Lower lobe of right lung (tissue), 2 donors: ENCODE measurements at regions not wholly inside any gene's neighbourhood (a gene's known extent, or its start where the extent isn't known, plus 50 kb on each side); places are given as distances from the start of the nearest gene placed in this dataset.

Source experiments
- ATAC-seq, 2 donors: fragments of 200-7000 bp; cut with Tn5 transposase; one replicate each; pipeline ENCODE4 v1.9.1; 2020 to 2022; ENCODE audit warnings: mild to moderate bottlenecking in 2 of 2, moderate library complexity in 2 of 2
- DNase-seq: peaks from one replicate; pipeline ENCODE4 v3.0.0-alpha.2; 2020
- H3K27ac ChIP-seq: fragments of 200-600 bp; one replicate; pipeline ENCODE4 v1.8.0; 2022
- H3K27me3 ChIP-seq: fragments of 200-600 bp; one replicate; pipeline ENCODE4 v1.8.0; 2022; ENCODE audit warnings: low read depth
- H3K36me3 ChIP-seq: fragments of 200-600 bp; one replicate; pipeline ENCODE4 v1.8.0; 2022; ENCODE audit warnings: mild to moderate bottlenecking
- H3K4me1 ChIP-seq: fragments of 200-600 bp; one replicate; pipeline ENCODE4 v1.8.0; 2022
- H3K4me3 ChIP-seq: fragments of 200-600 bp; one replicate; pipeline ENCODE4 v1.8.0; 2022; ENCODE audit warnings: mild to moderate bottlenecking
- H3K9me3 ChIP-seq: fragments of 200-600 bp; one replicate; pipeline ENCODE4 v1.8.0; 2022
- CTCF ChIP-seq: fragments of 200-600 bp; IDR thresholded peaks from one replicate; pipeline ENCODE4 v1.8.0; 2022; ENCODE audit warnings: antibody characterized with exemption, mild to moderate bottlenecking
- intact Hi-C: fragments of 100-400 bp; cut with DNase I; formaldehyde crosslinking; loops from one replicate; pipeline ENCODE4 v1.11.0; 2022
- donor health status: DM: no; HTN: yes; CAD: no; lungs with severe emphysema.

- Histone ChIP-seq H3K4me1 (peaks cover 16% of the 10 kb centered on the region), H3K27ac (no peak overlapping the region), H3K4me3 (no peak overlapping the region), H3K36me3 (no peaks in the 10 kb centered on the region), H3K9me3 (no peaks in the 10 kb centered on the region), H3K27me3 (peaks cover 5% of the 10 kb centered on the region)
- DNase-seq, result no peak
- no peak for TF ChIP-seq CTCF
- peak in 1 of 2 donors; percentile 43 for ATAC-seq
- intact Hi-C loops, result no loop called here
Measured at GRCh38 chr12:13443498-13443897, 247.0 kb downstream of the EMP1 start.

GRCh38 chr12:13443028-13443427, 246.5 kb downstream of the EMP1 start:
- Histone ChIP-seq H3K4me1 (peaks cover 16% of the 10 kb centered on the region), H3K36me3 (no peaks in the 10 kb centered on the region), H3K4me3 (no peak overlapping the region), H3K27ac (no peak overlapping the region), H3K9me3 (no peaks in the 10 kb centered on the region), H3K27me3 (peaks cover 8% of the 10 kb centered on the region)
- no peak for TF ChIP-seq CTCF
- ATAC-seq, result peak in 1 of 2 donors; percentile 52
- intact Hi-C loops, result no loop called here
- no peak for DNase-seq

GRCh38 chr12:13442457-13442856, 245.9 kb downstream of the EMP1 start:
- Histone ChIP-seq H3K36me3 (no peaks in the 10 kb centered on the region), H3K27ac (no peak overlapping the region), H3K4me3 (no peak overlapping the region), H3K4me1 (peaks cover 16% of the 10 kb centered on the region), H3K9me3 (no peaks in the 10 kb centered on the region), H3K27me3 (peaks cover 8% of the 10 kb centered on the region)
- DNase-seq (no peak), ATAC-seq (no peak)
- TF ChIP-seq CTCF, result no peak
- intact Hi-C loops, result no loop called here

GRCh38 chr12:13440844-13441243, 244.3 kb downstream of the EMP1 start:
- Histone ChIP-seq H3K4me3 (no peak overlapping the region), H3K27ac (no peak overlapping the region), H3K27me3 (peaks cover 8% of the 10 kb centered on the region), H3K36me3 (no peaks in the 10 kb centered on the region), H3K4me1 (peaks cover 16% of the 10 kb centered on the region), H3K9me3 (no peaks in the 10 kb centered on the region)
- intact Hi-C loops, result no loop called here
- no peak for TF ChIP-seq CTCF
- peak in 1 of 2 donors; percentile 63 for ATAC-seq
- DNase-seq, result no peak

DNA sequence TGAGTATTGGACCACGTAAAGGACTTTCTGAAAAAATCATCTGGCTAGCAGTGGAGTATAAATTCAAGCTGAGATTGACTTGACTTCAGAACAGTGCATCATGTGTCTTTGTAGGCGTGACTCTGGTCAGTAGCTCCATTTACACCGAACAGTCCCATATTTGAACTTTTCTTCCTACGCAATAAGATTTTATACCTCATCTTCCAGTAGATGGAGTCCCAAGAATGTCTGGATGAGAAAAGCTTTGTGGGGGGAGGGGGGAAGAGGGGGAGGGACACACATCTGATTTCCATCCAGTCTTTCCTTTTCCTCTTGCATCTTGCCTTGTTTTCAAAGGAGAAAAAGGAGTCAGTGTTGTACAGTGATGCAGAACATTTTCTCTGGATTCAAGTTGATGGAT, 241.0 kb downstream of the EMP1 start:
- intact Hi-C loops, result no loop called here
- H3K4me3 ChIP-seq, result no peak overlapping the region
- no peak overlapping the region for H3K27ac ChIP-seq
- H3K27me3 ChIP-seq, result peaks cover 8% of the 10 kb centered on the region
- H3K4me1 ChIP-seq, result peaks cover 3% of the 10 kb centered on the region
- DNase-seq (no peak), ATAC-seq (no peak)
- H3K36me3 ChIP-seq, result no peaks in the 10 kb centered on the region
- no peak for TF ChIP-seq CTCF
- no peaks in the 10 kb centered on the region for H3K9me3 ChIP-seq
